GM23338 (cell line): ENCODE measurements at regions not wholly inside any gene's neighbourhood (a gene's known extent, or its start where the extent isn't known, plus 50 kb on each side); places are given as distances from the start of the nearest gene placed in this dataset.

Experiments
- ATAC-seq: fragments of 200-7000 bp; cut with Tn5 transposase; 3 replicates; pipeline ENCODE4 v1.9.1; 2020
- DNase-seq: peaks from one replicate; pipeline ENCODE4 v3.0.0-alpha.2; 2015; ENCODE audit warnings: low spot score
- H2AFZ ChIP-seq: fragments of 200-600 bp; sonication (generic); 2 replicates; pipeline ENCODE4 v1.8.0; 2016; ENCODE audit warnings: antibody characterized with exemption, mild to moderate bottlenecking, moderate library complexity
- H3F3A ChIP-seq: fragments of 200-600 bp; sonication (generic); replicated peaks from 2 replicates; pipeline ENCODE4 v1.8.0; 2017; ENCODE audit warnings: antibody characterized with exemption, mixed run types, low read depth
- H3K27ac ChIP-seq: fragments of 200-600 bp; sonication (generic); 2 replicates; pipeline ENCODE4 v1.6.1; 2016; ENCODE audit warnings: low read depth
- H3K27me3 ChIP-seq: fragments of 200-600 bp; sonication (generic); 2 replicates; pipeline ENCODE4 v1.8.0; 2016; ENCODE audit warnings: mild to moderate bottlenecking, mixed run types, moderate library complexity; ENCODE audit not compliant: insufficient read depth
- H3K36me3 ChIP-seq: fragments of 200-600 bp; sonication (generic); 2 replicates; pipeline ENCODE4 v1.8.0; 2016; ENCODE audit warnings: mild to moderate bottlenecking; ENCODE audit not compliant: insufficient read depth
- H3K4me1 ChIP-seq: fragments of 200-600 bp; sonication (generic); 2 replicates; pipeline ENCODE4 v1.8.0; 2016; ENCODE audit warnings: mild to moderate bottlenecking, moderate library complexity; ENCODE audit not compliant: insufficient read depth
- H3K4me2 ChIP-seq: fragments of 200-600 bp; sonication (generic); 2 replicates; pipeline ENCODE4 v1.7.1; 2017; ENCODE audit warnings: mixed run types
- H3K4me3 ChIP-seq: fragments of 200-600 bp; sonication (generic); 2 replicates; pipeline ENCODE4 v1.6.1; 2016; ENCODE audit warnings: mixed run types
- H3K79me2 ChIP-seq: fragments of 200-600 bp; sonication (generic); replicated peaks from 2 replicates; pipeline ENCODE4 v1.8.0; 2017; ENCODE audit warnings: mild to moderate bottlenecking; ENCODE audit not compliant: insufficient read depth
- H3K9me2 ChIP-seq: fragments of 200-600 bp; sonication (generic); 2 replicates; pipeline ENCODE4 v1.8.0; 2017; ENCODE audit not compliant: insufficient read depth
- H4K20me1 ChIP-seq: fragments of 200-600 bp; sonication (generic); replicated peaks from 2 replicates; pipeline ENCODE4 v1.8.0; 2017; ENCODE audit warnings: mild to moderate bottlenecking; ENCODE audit not compliant: insufficient read depth
- H3K27ac Mint-ChIP-seq: 2 replicates; pipeline ENCODE4 v1.8.0; 2020; ENCODE audit warnings: inconsistent platforms, mild to moderate bottlenecking, moderate library complexity, mixed read lengths
- H3K27me3 Mint-ChIP-seq: 3 replicates; pipeline ENCODE4 v1.8.0; 2022; ENCODE audit warnings: low read depth, mild to moderate bottlenecking, moderate library complexity, mixed read lengths, inconsistent platforms; ENCODE audit not compliant: insufficient read depth, poor library complexity
- H3K36me3 Mint-ChIP-seq: 3 replicates; pipeline ENCODE4 v1.8.0; 2021; ENCODE audit warnings: low read depth, mild to moderate bottlenecking, inconsistent platforms, moderate library complexity, mixed read lengths
- H3K4me1 Mint-ChIP-seq: 3 replicates; pipeline ENCODE4 v1.8.0; 2020; ENCODE audit warnings: mild to moderate bottlenecking, inconsistent platforms, mixed read lengths
- H3K4me3 Mint-ChIP-seq: 3 replicates; pipeline ENCODE4 v1.8.0; 2021; ENCODE audit warnings: moderate library complexity, mild to moderate bottlenecking, inconsistent platforms, mixed read lengths
- H3K9me3 Mint-ChIP-seq: 3 replicates; pipeline ENCODE4 v1.8.0; 2020; ENCODE audit warnings: moderate library complexity, mild to moderate bottlenecking, inconsistent platforms, mixed read lengths
- CTCF ChIP-seq, 2 experiments: fragments of 200-600 bp in 1 of 2; sonication (generic) in 1 of 2; conservative IDR thresholded peaks; 2 replicates each; pipeline versions ENCODE4 v1.5.1 to v1.6.1; 2016 to 2017; ENCODE audit warnings: antibody characterized with exemption in 2 of 2, low read depth in 2 of 2, mild to moderate bottlenecking in 2 of 2, moderate library complexity in 1 of 2
- EZH2 ChIP-seq: fragments of 200-600 bp; sonication (generic); IDR thresholded peaks from one replicate; pipeline ENCODE4 v1.8.0; 2017; ENCODE audit warnings: antibody characterized with exemption, mild to moderate bottlenecking, low read depth; ENCODE audit not compliant: unreplicated experiment
- EZH2phosphoT487 ChIP-seq: fragments of 200-600 bp; sonication (generic); IDR thresholded peaks from one replicate; pipeline ENCODE4 v1.8.1; 2018; ENCODE audit warnings: antibody characterized with exemption; ENCODE audit not compliant: unreplicated experiment
- JUNB ChIP-seq: IDR thresholded peaks from one replicate; pipeline ENCODE4 v1.6.1; 2016; ENCODE audit warnings: antibody characterized with exemption; ENCODE audit not compliant: unreplicated experiment
- NANOG ChIP-seq: IDR thresholded peaks from 2 replicates; pipeline ENCODE4 v1.6.1; 2016; ENCODE audit warnings: antibody characterized with exemption, borderline replicate concordance
- POLR2AphosphoS5 ChIP-seq: IDR thresholded peaks from 2 replicates; pipeline ENCODE4 v1.6.1; 2016; ENCODE audit warnings: antibody characterized with exemption, low read depth
- REST ChIP-seq: IDR thresholded peaks from one replicate; pipeline ENCODE4 v1.6.1; 2018; ENCODE audit warnings: antibody characterized with exemption; ENCODE audit not compliant: unreplicated experiment
- STAT1 ChIP-seq: IDR thresholded peaks from one replicate; pipeline ENCODE4 v1.6.1; 2016; ENCODE audit warnings: antibody characterized with exemption; ENCODE audit not compliant: unreplicated experiment
- ZNF331 ChIP-seq: fragments of 250-450 bp; sonication (Bioruptor Pico); IDR thresholded peaks from 2 replicates; pipeline ENCODE4 v1.5.0; 2020; ENCODE audit warnings: low read depth, mild to moderate bottlenecking, moderate library complexity
- TF ChIP-seq, protein P1 (sequence below): IDR thresholded peaks from 2 replicates; pipeline ENCODE4 v1.6.1; 2016; ENCODE audit warnings: antibody characterized with exemption

DNA sequence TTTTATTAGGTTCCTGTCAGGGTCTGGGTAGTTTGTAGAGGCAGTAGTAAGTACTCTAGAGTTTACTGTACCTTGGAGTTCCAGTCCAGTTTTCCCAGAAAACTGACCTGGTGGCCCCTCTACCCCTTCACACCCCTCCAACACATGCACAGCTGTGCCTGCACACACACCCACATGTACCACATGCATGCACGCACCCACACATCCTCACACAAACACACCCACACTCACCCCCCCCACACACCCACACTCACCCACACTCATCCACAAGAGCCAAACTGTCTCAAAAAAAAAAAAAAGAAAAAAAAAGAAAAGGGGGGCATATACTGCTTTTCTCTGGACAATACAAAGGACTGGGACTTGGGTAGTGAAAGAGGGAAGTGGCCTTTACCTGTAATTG is 570.5 kb downstream of the QKI start:
- Histone ChIP-seq H3K4me2 (no peak overlapping the region), H3K27ac (no peak overlapping the region), H3K27me3 (no peaks in the 10 kb centered on the region), H2AFZ (no peak overlapping the region), H4K20me1 (no peaks in the 10 kb centered on the region), H3K36me3 (no peaks in the 10 kb centered on the region), H3K79me2 (no peaks in the 10 kb centered on the region), H3K9me2 (0 out of 2 replicates have a peak, but pooled peaks cover 3% of the 10 kb centered on the region), H3K4me1 (no peaks in the 10 kb centered on the region), H3K4me3 (no peak overlapping the region), H3F3A (no peaks in the 10 kb centered on the region)
- Mint-ChIP-seq H3K27me3 (no peaks in the 10 kb centered on the region), H3K4me1 (no peaks in the 10 kb centered on the region; the same call in 2 of the 3 replicates), H3K27ac (no peak overlapping the region), H3K36me3 (no peaks in the 10 kb centered on the region; the same call in 2 of the 3 replicates), H3K9me3 (no peaks in the 10 kb centered on the region), H3K4me3 (no peak overlapping the region)
- TF ChIP-seq CTCF (conservative IDR thresholded peaks at IDR 0.05; ENCODE audit: low read depth in 2 of 2) (no peak), EZH2 (no peak), NANOG (no peak), REST (no peak), JUNB (no peak), STAT1 (no peak), ZNF331 (CRISPR knock-in tag) (no peak)
- no peak for ATAC-seq
- no peak for DNase-seq

- Mint-ChIP-seq H3K4me3 (no peak overlapping the region), H3K9me3 (no peaks in the 10 kb centered on the region), H3K27ac (no peak overlapping the region), H3K4me1 (no peaks in the 10 kb centered on the region; the same call in 2 of the 3 replicates), H3K36me3 (no peaks in the 10 kb centered on the region; the same call in 2 of the 3 replicates), H3K27me3 (no peaks in the 10 kb centered on the region)
- Histone ChIP-seq H3K4me1 (no peaks in the 10 kb centered on the region), H3K9me2 (0 out of 2 replicates have a peak, but pooled peaks cover 3% of the 10 kb centered on the region), H4K20me1 (no peaks in the 10 kb centered on the region), H3K27ac (no peak overlapping the region), H3K4me2 (no peak overlapping the region), H2AFZ (peak overlapping the region; percentile 59; the same call in 1 of the 2 replicates), H3F3A (no peaks in the 10 kb centered on the region), H3K27me3 (no peaks in the 10 kb centered on the region), H3K4me3 (no peak overlapping the region), H3K36me3 (no peaks in the 10 kb centered on the region), H3K79me2 (no peaks in the 10 kb centered on the region)
- DNase-seq, result no peak
- ATAC-seq, result no peak
- TF ChIP-seq NANOG (no peak), STAT1 (no peak), POLR2AphosphoS5 (no peak), EZH2 (no peak), CTCF (conservative IDR thresholded peaks at IDR 0.05; ENCODE audit: low read depth in 2 of 2) (no peak), EZH2phosphoT487 (no peak), JUNB (no peak), REST (no peak)
- TF ChIP-seq, protein P1, sequence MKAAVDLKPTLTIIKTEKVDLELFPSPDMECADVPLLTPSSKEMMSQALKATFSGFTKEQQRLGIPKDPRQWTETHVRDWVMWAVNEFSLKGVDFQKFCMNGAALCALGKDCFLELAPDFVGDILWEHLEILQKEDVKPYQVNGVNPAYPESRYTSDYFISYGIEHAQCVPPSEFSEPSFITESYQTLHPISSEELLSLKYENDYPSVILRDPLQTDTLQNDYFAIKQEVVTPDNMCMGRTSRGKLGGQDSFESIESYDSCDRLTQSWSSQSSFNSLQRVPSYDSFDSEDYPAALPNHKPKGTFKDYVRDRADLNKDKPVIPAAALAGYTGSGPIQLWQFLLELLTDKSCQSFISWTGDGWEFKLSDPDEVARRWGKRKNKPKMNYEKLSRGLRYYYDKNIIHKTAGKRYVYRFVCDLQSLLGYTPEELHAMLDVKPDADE, result no peak
These were observed 569.8 kb downstream of the QKI start for GRCh38 chr6:163984124-163984936.
